ENCODE measurements at regions not wholly inside any gene's neighbourhood (a gene's known extent, or its start where the extent isn't known, plus 50 kb on each side); places are given as distances from the start of the nearest gene placed in this dataset.
A peak's percentile ranks its signal among the peaks of the same experiment; 100 is the strongest.

GRCh38 chrX:66544181-66544580 is 94.7 kb downstream of the EDA2R start:
- no peak for TF ChIP-seq CTCF (IDR thresholded peaks at IDR 0.05)
- no peak for DNase-seq (ENCODE audit: low spot score)
- no peaks in the 10 kb centered on the region for H3K4me1 Mint-ChIP-seq (ENCODE audit: low read depth)
- no peak overlapping the region for H3K27ac Mint-ChIP-seq (ENCODE audit: unreplicated experiment)
- peaks cover 42% of the 10 kb centered on the region for H3K9me3 Mint-ChIP-seq (ENCODE audit: low read depth)
- H3K36me3 Mint-ChIP-seq (ENCODE audit: low read depth): no peaks in the 10 kb centered on the region
- H3K27me3 Mint-ChIP-seq (ENCODE audit: low read depth): no peaks in the 10 kb centered on the region
- H3K4me3 Mint-ChIP-seq (ENCODE audit: unreplicated experiment): no peak overlapping the region

- no peak for TF ChIP-seq CTCF (IDR thresholded peaks at IDR 0.05)
- Mint-ChIP-seq H3K9me3 (ENCODE audit: low read depth) (peaks cover 44% of the 10 kb centered on the region), H3K36me3 (ENCODE audit: low read depth) (no peaks in the 10 kb centered on the region), H3K4me1 (ENCODE audit: low read depth) (no peaks in the 10 kb centered on the region), H3K27me3 (ENCODE audit: low read depth) (no peaks in the 10 kb centered on the region), H3K27ac (ENCODE audit: unreplicated experiment) (no peak overlapping the region), H3K4me3 (ENCODE audit: unreplicated experiment) (no peak overlapping the region)
- DNase-seq (ENCODE audit: low spot score): no peak
Measured at GRCh38 chrX:66504481-66504880, 134.4 kb downstream of the EDA2R start.

- peak; percentile 66 for DNase-seq (ENCODE audit: low spot score)
- TF ChIP-seq CTCF (IDR thresholded peaks at IDR 0.05): no peak
- Mint-ChIP-seq H3K27me3 (ENCODE audit: low read depth) (no peaks in the 10 kb centered on the region), H3K27ac (ENCODE audit: unreplicated experiment) (no peak overlapping the region), H3K36me3 (ENCODE audit: low read depth) (no peaks in the 10 kb centered on the region), H3K9me3 (ENCODE audit: low read depth) (peaks cover 33% of the 10 kb centered on the region), H3K4me3 (ENCODE audit: unreplicated experiment) (no peak overlapping the region), H3K4me1 (ENCODE audit: low read depth) (no peaks in the 10 kb centered on the region)
Measured at GRCh38 chrX:66498672-66499296, 140.1 kb downstream of the EDA2R start.

- no peak overlapping the region for H3K4me3 Mint-ChIP-seq (ENCODE audit: unreplicated experiment)
- H3K36me3 Mint-ChIP-seq (ENCODE audit: low read depth): no peaks in the 10 kb centered on the region
- TF ChIP-seq CTCF (IDR thresholded peaks at IDR 0.05): no peak
- no peaks in the 10 kb centered on the region for H3K27me3 Mint-ChIP-seq (ENCODE audit: low read depth)
- no peaks in the 10 kb centered on the region for H3K4me1 Mint-ChIP-seq (ENCODE audit: low read depth)
- DNase-seq (ENCODE audit: low spot score): no peak
- peaks cover 41% of the 10 kb centered on the region for H3K9me3 Mint-ChIP-seq (ENCODE audit: low read depth)
- no peak overlapping the region for H3K27ac Mint-ChIP-seq (ENCODE audit: unreplicated experiment)
Measured at GRCh38 chrX:66489339-66489738, 149.5 kb downstream of the EDA2R start.
